Midbrain (tissue), 1 donor: ENCODE measurements at regions not wholly inside any gene's neighbourhood (a gene's known extent, or its start where the extent isn't known, plus 50 kb on each side); places are given as distances from the start of the nearest gene placed in this dataset.
"Not testable (repeated sequence)": the region's sequence is repeated elsewhere in the genome, so short reads cannot be mapped to it uniquely, and the experiment has no call there.

ENCODE experiments used
- DNase-seq: peaks from one replicate; lab custom pipeline; 2025; lab: John Stamatoyannopoulos, UW

GRCh38 chr12:58725400-58726105 is 194.8 kb downstream of the LRIG3 start:
- no peak for DNase-seq

DNA sequence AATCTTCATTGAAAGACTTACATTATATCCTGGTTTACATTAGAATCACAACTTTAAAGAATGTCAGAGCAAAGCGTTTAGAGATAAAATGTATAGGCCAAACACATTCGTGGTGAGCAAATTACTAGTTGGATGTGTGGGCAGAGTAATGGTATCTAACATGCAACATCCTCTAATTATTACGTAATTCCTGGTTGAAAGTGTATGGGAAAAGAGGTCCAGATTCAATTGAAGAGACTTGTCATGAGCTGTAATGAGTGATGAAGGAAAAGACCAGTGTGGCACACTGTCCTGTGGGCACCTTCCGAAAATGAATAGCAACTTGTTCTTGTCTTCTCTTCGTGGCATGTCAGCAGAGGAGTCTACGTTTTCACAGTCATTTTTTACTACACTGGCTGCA is 192.8 kb downstream of the LRIG3 start:
- no peak for DNase-seq

DNA sequence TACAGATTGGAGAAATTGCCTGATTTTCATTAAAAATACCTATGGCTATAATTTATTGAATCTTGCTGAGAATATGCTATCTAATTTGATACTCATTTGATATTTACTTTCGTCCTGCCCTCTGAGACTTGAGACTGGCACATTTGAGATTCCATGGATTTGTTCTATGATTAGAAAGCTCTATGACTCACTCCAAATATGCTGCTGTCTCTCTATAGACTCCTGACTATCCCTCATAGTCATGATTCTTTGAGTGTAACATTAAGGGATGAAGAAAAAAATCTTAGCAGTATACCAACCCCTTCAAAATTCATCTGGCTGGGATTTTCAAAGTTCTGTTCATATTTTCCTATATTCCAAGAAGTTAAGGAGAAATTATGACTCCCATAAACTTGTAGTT is 191.9 kb downstream of the LRIG3 start:
- no peak for DNase-seq

- no peak for DNase-seq
These were observed 189.2 kb downstream of the LRIG3 start for GRCh38 chr12:58731096-58731495.

GRCh38 chr12:58732894-58733293 is 187.4 kb downstream of the LRIG3 start:
- no peak for DNase-seq

DNA sequence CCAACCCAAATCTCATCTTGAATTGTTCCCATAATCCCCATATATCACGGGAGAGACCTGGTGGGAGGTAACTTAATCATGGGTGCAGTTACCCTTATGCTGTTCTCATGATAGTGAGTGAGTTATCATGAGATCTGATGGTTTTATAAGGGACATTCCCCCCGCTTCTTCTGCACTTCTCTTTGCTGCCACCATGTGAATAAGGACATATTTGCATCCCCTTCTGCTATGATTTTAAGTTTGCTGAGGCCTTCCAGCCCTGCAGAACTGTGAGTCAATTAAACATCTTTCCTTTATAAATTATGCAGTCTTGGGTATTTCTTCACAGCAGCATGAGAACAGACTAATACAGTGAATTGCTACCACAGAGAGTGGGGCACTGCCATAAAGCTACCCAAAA is 179.1 kb downstream of the LRIG3 start:
- no peak for DNase-seq

- DNase-seq: no peak
These were observed 174.8 kb downstream of the LRIG3 start for GRCh38 chr12:58745348-58746125.

DNA sequence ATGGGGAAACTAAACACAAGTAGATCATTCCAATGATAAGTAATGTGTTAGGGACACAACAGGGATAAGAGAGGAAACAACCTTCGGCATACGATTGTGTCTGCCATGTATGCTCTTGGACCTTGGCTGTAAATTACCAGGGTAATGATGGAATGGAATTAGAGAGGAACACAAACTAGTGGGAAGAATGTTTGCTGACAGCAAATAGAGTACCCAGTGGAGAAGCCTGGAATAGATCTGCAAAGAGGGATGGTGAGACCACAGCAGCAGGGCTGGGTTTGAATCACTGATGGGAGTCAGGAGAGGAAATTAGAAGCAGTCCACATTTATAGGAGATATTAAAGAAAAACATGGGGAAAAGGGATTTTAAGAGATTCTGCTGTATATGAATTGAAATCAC is 172.8 kb downstream of the LRIG3 start:
- no peak for DNase-seq

DNA sequence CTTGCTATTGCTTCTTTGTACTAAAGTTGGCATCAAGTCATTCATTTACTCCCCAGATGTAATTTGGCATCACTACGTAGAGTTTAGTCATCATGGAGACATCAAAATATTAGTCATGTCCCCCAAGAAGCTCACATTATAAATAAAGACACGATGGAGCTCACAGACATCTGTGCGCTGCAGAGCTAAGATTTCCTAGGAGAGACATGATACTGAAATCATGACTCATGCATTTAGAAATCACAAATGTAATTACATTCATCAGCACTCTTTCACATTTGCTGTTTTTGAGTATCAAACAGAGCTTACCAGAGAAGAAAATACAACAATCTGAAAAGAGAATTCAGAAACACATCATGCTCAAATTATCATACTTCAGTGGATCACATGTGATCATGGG is 169.8 kb downstream of the LRIG3 start:
- no peak for DNase-seq

- DNase-seq: no peak
These were observed 162.9 kb downstream of the LRIG3 start for GRCh38 chr12:58757422-58757821.

- DNase-seq: not testable (repeated sequence)
These were observed 160.6 kb downstream of the LRIG3 start for GRCh38 chr12:58759745-58760144.

DNA sequence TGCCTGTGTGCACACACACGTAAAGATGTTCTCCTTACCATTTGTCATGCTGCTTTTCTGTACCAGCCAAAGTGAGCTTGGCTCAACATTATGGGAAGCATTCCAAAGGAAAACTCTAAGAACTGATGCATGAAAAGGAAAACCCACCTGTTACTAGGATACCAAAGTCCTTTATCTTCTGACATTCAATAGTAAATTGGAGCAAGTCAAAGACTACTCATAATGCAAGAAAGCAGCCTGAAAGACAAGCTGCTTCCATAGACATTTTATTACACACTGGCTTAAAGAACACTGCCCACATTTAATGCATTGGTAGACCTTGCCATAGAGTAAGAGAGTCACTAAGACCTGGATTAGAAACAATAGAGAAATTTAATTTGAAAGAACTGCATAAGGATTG is 159.0 kb downstream of the LRIG3 start:
- DNase-seq: peak; percentile 14

- DNase-seq: no peak
These were observed 156.0 kb downstream of the LRIG3 start for GRCh38 chr12:58764100-58764953.

DNA sequence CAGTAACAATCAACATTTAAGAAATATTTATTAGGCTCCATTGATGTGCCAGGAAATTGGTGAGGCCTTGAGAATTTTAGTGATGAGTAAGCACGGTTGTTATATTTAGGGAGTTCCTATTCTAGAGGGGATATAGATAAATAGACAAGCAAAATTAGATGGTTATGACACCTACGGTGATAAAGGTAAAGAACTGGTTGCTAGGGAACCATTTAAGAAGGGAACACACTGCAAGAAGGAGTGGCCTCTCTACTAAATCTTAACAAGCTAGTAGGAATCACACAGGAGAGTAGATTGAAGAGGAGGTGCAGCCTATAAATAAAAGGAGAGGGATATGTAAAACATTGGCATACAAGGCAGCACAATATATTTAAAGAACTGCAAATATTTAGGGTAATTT is 155.2 kb downstream of the LRIG3 start:
- no peak for DNase-seq

GRCh38 chr12:58765653-58766512 is 154.4 kb downstream of the LRIG3 start:
- DNase-seq: no peak

GRCh38 chr12:58766513-58766870 is 153.8 kb downstream of the LRIG3 start:
- no peak for DNase-seq

GRCh38 chr12:58767496-58767895 is 152.8 kb downstream of the LRIG3 start:
- no peak for DNase-seq

- DNase-seq: no peak
These were observed 146.3 kb downstream of the LRIG3 start for GRCh38 chr12:58773986-58774385.

DNA sequence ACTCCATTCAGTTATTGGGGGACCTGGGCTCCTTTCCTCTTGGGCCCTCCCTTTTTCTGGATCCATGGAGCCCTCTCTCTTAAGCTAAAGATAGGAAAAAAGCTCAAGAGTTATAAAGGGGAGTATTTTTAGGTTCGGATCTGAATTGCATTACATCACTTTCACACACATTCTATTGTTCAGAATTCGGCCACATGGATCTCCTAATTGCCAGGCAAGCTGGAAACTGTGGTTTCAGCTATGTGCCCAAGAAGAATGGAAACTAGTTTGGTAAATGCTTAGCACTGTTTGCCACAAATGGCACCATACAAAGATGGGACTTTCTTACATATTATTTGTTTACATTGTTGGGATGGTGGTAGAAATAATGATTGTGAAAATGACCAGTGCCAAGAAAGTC is 145.6 kb downstream of the LRIG3 start:
- no peak for DNase-seq

DNA sequence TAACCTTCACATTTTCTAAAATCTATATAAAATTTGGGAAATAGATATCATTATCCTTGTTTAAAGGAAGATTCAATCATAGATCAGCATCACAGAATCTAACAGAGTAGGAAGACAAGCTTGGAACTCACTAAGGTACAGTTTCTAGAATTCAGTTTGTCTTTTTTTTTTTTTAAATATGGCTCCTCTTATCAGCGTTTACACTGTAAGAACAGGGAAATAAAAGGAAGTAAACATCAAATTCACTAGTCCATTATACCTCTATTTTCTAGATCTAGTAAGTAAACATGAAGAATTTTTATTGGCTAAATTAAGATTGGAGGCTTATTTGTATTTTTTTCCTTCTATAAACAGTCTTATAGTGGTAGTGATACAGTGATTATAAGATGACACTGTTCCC is 144.9 kb downstream of the LRIG3 start:
- DNase-seq: no peak

GRCh38 chr12:58776144-58776543 is 144.2 kb downstream of the LRIG3 start:
- no peak for DNase-seq

DNA sequence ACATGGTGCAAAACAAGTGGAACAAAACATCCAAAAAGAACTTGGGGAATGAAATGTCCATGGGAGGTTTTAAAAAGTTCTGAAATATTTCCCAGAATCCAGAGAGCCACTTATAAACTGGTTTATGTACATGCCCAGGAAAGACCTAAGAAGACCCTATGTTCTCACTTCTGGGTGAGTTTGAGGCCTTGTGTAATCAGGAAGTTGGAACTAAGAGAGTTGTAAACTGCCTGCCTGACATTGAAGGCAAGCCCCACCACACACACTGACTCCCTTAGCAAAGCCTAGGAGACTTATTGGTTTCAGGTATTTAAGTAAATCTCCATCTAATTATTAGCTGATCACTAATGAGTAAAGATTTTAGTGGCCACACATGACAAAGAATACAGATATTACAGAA is 142.5 kb downstream of the LRIG3 start:
- no peak for DNase-seq
